AG09319 (cell line): ENCODE measurements at regions not wholly inside any gene's neighbourhood (a gene's known extent, or its start where the extent isn't known, plus 50 kb on each side); places are given as distances from the start of the nearest gene placed in this dataset.

Experiments used
- DNase-seq: peaks from one replicate; pipeline ENCODE4 v3.0.0-alpha.2; 2010; ENCODE audit warnings: low read depth; ENCODE audit errors: extremely low read depth
- TF ChIP-seq, protein P1 (sequence below): IDR thresholded peaks from 2 replicates; pipeline ENCODE4 v1.5.1; 2011; ENCODE audit warnings: low read depth, mild to moderate bottlenecking, inconsistent platforms, low read length, moderate library complexity

GRCh38 chr18:79626905-79627749 lies 52.5 kb upstream of the CTDP1 start:
- DNase-seq: no peak
- TF ChIP-seq, protein P1, sequence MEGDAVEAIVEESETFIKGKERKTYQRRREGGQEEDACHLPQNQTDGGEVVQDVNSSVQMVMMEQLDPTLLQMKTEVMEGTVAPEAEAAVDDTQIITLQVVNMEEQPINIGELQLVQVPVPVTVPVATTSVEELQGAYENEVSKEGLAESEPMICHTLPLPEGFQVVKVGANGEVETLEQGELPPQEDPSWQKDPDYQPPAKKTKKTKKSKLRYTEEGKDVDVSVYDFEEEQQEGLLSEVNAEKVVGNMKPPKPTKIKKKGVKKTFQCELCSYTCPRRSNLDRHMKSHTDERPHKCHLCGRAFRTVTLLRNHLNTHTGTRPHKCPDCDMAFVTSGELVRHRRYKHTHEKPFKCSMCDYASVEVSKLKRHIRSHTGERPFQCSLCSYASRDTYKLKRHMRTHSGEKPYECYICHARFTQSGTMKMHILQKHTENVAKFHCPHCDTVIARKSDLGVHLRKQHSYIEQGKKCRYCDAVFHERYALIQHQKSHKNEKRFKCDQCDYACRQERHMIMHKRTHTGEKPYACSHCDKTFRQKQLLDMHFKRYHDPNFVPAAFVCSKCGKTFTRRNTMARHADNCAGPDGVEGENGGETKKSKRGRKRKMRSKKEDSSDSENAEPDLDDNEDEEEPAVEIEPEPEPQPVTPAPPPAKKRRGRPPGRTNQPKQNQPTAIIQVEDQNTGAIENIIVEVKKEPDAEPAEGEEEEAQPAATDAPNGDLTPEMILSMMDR: no peak

GRCh38 chr18:79627750-79628294 lies 51.8 kb upstream of the CTDP1 start:
- no peak for DNase-seq
- TF ChIP-seq, protein P1: no peak

DNA sequence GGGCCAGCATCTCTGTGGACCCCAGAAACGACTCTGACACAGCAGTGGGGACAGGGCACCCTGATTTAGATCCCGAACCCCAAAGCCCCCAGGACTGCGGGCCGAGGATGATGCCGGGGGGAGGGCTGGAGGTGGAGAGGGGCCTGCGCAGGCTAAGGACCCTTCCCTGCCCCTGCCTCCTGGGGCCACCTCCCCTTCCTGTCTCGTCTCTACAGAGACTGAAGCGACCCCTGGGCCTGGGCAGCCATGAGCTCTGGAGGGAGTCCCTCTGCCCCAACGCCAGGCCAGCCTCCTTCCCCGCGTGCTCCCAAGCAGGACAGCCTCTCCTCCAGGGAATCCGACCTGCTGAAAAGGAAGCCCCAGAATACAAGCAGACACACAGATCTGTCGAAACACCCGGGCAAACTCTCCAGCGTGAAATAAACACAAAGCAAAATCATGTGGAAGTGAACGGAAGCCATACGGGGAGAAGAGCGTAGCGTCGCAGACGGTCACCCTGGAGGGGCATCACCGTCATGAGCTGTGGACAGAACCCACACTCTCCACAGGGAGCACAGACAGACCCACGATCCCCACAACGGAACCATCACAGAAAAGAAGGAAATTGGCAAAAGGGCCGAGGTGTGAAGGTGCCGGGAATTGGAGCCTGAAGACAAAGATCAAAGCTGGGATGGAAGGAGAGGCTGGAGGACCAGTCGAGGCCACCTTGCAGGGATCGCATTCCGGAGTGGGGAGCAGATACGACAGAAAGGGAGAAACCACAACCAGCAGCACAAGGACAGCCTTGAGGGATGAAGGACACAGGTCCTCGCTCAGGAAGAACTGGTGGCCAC lies 51.0 kb upstream of the CTDP1 start:
- TF ChIP-seq, protein P1: no peak
- no peak for DNase-seq

- TF ChIP-seq, protein P1: no peak
- DNase-seq: no peak
Measured at GRCh38 chr18:79629249-79629558, 50.4 kb upstream of the CTDP1 start.

DNA sequence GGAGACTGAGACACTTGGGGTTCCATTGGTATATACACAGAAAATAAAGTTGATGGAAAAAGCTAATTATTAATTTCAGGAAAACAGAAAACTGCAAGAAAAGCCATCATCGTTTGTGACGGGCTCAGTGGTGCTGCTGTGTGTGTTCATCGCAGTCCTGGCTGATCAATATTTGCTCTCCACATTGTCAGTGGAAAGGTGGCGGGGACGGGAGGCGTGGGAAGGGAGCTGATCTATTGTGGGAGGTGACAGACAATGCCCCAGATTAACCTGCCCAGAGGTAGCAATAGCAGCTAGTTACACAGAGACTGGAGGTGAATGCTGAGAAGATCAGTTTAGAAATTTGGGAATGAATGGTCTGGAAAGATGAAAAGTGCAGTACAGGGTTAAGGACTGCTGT lies 50.0 kb upstream of the CTDP1 start:
- TF ChIP-seq, protein P1: no peak
- no peak for DNase-seq
